Tibial artery (tissue), 4 donors: ENCODE measurements at regions not wholly inside any gene's neighbourhood (a gene's known extent, or its start where the extent isn't known, plus 50 kb on each side); places are given as distances from the start of the nearest gene placed in this dataset.
"Not testable (repeated sequence)": the region's sequence is repeated elsewhere in the genome, so short reads cannot be mapped to it uniquely, and the experiment has no call there.

Experiments used
- DNase-seq, 2 donors: peaks; one replicate each; pipeline ENCODE4 v3.0.0-alpha.2; 2019
- H3K27ac ChIP-seq, 2 donors: fragments of 200-600 bp; sonication (generic) in 1 of 2; 1 replicate in 1 of 2; 2 replicates in 1 of 2; pipeline ENCODE4 v1.5.1; 2018 to 2019; ENCODE audit warnings: mild to moderate bottlenecking in 1 of 2
- H3K27me3 ChIP-seq, 2 donors: fragments of 200-600 bp; sonication (generic) in 1 of 2; one replicate each; pipeline versions ENCODE4 v1.5.1 to v1.6.0; 2016 to 2019
- H3K36me3 ChIP-seq, 3 donors: fragments of 200-600 bp; sonication (generic) in 2 of 3; one replicate each; pipeline ENCODE4 v1.5.1; 2016 to 2019; ENCODE audit warnings: mild to moderate bottlenecking in 2 of 3
- H3K4me1 ChIP-seq, 4 donors: fragments of 200-600 bp; sonication (generic) in 2 of 4; 1 replicate in 3 of 4; 2 replicates in 1 of 4; pipeline ENCODE4 v1.5.1; 2016 to 2019
- H3K4me3 ChIP-seq, 2 donors: fragments of 200-600 bp; sonication (generic) in 1 of 2; 1 replicate in 1 of 2; 2 replicates in 1 of 2; pipeline ENCODE4 v1.5.1; 2018 to 2019; ENCODE audit warnings: mild to moderate bottlenecking in 2 of 2
- H3K9me3 ChIP-seq, 3 donors: fragments of 200-600 bp; sonication (generic) in 1 of 3; one replicate each; pipeline ENCODE4 v1.5.1; 2016 to 2019
- intact Hi-C: fragments of 100-400 bp; cut with DNase I; formaldehyde crosslinking; loops from one replicate; pipeline ENCODE4 v1.15.0; 2023; ENCODE audit warnings: low total_unique reads
- TF ChIP-seq, protein P1 (sequence below), 2 experiments: fragments of 200-600 bp in 1 of 2; fragments of 450-650 bp in 1 of 2; IDR thresholded peaks; one replicate each; pipeline ENCODE4 v1.5.1; 2017 to 2019; ENCODE audit warnings: antibody characterized with exemption in 2 of 2, mild to moderate bottlenecking in 1 of 2, moderate library complexity in 1 of 2

DNA sequence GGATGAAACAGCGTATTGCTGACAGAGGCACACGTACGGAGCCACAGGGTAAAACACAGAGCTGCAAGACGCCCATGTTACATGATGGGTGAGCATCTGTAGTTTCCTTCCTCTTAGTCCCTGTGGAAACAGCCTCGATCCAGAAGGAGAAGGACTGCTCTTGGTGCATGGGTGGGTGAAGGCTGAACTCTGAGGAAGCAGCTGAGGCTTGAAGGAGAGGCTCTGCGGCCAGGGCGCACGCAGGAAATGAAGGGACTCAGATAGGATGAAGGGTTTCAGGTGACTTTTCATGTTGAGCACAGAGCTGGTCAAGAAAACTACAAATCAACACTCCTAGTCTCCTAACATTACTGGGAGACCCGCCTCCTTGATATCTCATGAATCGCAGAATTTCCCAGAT is 65.7 kb upstream of the ADA2 start:
- Histone ChIP-seq H3K36me3 (no peaks in the 10 kb centered on the region), H3K4me3 (no peak overlapping the region), H3K27ac (no peak overlapping the region), H3K4me1 (no peaks in the 10 kb centered on the region), H3K27me3 (peaks cover 0 to 11% of the 10 kb centered on the region in 2 donors), H3K9me3 (no peaks in the 10 kb centered on the region)
- TF ChIP-seq, protein P1, sequence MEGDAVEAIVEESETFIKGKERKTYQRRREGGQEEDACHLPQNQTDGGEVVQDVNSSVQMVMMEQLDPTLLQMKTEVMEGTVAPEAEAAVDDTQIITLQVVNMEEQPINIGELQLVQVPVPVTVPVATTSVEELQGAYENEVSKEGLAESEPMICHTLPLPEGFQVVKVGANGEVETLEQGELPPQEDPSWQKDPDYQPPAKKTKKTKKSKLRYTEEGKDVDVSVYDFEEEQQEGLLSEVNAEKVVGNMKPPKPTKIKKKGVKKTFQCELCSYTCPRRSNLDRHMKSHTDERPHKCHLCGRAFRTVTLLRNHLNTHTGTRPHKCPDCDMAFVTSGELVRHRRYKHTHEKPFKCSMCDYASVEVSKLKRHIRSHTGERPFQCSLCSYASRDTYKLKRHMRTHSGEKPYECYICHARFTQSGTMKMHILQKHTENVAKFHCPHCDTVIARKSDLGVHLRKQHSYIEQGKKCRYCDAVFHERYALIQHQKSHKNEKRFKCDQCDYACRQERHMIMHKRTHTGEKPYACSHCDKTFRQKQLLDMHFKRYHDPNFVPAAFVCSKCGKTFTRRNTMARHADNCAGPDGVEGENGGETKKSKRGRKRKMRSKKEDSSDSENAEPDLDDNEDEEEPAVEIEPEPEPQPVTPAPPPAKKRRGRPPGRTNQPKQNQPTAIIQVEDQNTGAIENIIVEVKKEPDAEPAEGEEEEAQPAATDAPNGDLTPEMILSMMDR (IDR thresholded peaks at IDR 0.05), result no peak
- intact Hi-C loops, result no loop called here
- DNase-seq, result no peak

DNA sequence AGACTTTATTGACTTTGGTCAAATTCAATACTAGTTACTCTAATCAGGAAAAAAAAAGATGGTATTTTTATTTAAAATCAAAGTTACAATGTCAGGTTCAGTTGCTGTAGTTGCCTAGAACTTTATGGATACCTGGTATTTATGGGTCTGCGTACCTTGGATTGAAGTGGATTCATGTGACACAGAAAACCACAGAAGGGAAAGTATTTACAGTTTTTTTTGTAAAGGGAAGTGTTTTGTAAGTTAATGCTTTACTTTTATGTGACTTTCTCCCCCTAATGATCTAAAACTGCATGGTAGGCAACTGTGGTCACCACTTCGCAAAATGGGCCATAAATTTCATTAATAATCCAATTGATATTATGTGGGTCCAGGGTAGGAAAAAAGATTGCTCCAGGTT is 65.2 kb upstream of the ADA2 start:
- Histone ChIP-seq H3K36me3 (no peaks in the 10 kb centered on the region), H3K27me3 (peaks cover 0 to 11% of the 10 kb centered on the region in 2 donors), H3K4me1 (no peaks in the 10 kb centered on the region), H3K27ac (no peak overlapping the region), H3K4me3 (no peak overlapping the region), H3K9me3 (no peaks in the 10 kb centered on the region)
- DNase-seq, result no peak
- intact Hi-C loops, result no loop called here
- TF ChIP-seq, protein P1 (IDR thresholded peaks at IDR 0.05), result no peak

DNA sequence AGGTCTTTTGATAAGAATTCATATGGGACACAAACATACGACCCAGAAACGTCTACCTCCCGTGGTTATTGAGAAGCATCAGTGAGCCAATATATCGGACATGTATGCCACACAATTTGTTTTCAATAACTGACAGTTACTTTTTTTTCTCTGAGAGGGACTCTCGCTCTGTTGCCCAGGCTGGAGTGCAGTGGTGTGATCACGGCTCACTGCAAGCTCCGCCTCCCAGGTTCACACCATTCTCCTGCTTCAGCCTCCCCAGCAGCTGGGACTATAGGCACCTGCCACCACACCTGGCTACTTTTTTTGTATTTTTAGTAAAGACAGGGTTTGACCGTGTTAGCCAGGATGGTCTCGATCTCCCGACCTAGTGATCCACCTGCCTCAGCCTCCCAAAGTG is 64.6 kb upstream of the ADA2 start:
- H3K36me3 ChIP-seq, DNase-seq, H3K27ac ChIP-seq, intact Hi-C loops, H3K4me3 ChIP-seq, H3K4me1 ChIP-seq, H3K9me3 ChIP-seq: not testable (repeated sequence)
- peaks cover 0 to 11% of the 10 kb centered on the region in 2 donors for H3K27me3 ChIP-seq

DNA sequence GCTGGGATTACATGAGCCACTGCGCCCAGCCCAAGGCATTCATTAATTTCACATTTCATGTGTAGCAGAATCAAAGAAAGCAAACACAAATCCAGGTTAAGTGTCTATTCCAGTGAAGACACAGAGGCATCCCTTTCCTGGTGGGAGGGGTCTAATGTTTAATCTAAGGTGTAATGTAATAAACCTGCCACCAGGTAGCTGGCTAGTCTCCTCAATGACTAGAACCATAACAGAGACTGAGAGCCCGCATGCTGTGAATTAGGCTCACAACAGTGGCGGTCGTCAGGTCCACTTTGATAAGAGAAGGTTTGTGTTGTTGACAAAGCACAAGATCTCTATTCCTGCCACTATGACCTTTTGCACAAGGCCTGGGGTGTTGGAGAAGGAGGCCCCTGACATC is 64.2 kb upstream of the ADA2 start:
- H3K36me3 ChIP-seq, result no peaks in the 10 kb centered on the region
- intact Hi-C loops, result no loop called here
- no peaks in the 10 kb centered on the region for H3K4me1 ChIP-seq
- DNase-seq, result no peak
- H3K9me3 ChIP-seq, result no peaks in the 10 kb centered on the region
- TF ChIP-seq, protein P1 (IDR thresholded peaks at IDR 0.05), result no peak
- H3K27ac ChIP-seq, result no peak overlapping the region
- no peak overlapping the region for H3K4me3 ChIP-seq
- H3K27me3 ChIP-seq, result peaks cover 0 to 11% of the 10 kb centered on the region in 2 donors

DNA sequence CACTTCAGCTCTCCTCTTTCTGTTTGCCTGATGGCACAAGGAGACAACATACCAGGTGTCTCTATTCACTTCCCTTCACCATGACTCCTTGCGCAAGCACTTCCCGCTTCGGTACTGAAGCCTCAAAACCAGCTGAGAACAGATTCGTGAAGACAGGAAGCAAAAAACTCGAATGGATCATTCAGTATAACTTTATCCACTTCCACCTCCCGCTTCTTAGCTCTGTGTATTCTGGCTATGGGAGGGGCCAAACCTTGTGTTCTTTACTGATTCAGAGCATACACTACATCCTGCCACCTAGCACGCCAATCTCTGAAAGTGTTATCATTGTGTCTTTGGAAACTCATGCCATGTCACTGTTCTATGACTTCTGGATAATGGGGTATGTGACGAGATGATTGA is 62.2 kb upstream of the ADA2 start:
- intact Hi-C loops, result no loop called here
- no peak overlapping the region for H3K27ac ChIP-seq
- H3K9me3 ChIP-seq, result no peaks in the 10 kb centered on the region
- no peaks in the 10 kb centered on the region for H3K4me1 ChIP-seq
- no peak overlapping the region for H3K4me3 ChIP-seq
- H3K27me3 ChIP-seq, result peaks cover 0 to 5% of the 10 kb centered on the region in 2 donors
- no peaks in the 10 kb centered on the region for H3K36me3 ChIP-seq
- DNase-seq, result no peak
- TF ChIP-seq, protein P1 (IDR thresholded peaks at IDR 0.05), result no peak

DNA sequence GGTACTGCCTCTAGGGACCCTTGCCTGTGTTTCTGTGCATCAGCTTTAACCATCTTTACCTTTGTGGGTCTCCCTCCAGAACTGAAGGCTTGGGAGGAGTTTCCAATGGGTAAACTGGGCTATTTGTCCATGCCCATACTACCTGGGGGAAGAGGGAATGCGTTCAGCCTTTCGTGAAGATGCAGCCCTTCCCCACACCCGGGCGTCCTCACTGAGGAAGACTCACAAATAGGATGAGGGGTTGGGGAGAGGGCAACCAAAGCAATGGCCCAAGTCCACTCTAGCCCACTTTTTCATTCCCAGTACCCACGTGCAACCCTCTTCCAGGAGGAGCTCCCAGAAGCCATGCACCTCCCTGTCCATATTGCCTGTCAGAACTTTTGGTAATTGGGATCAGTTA is 61.8 kb upstream of the ADA2 start:
- peaks cover 0 to 4% of the 10 kb centered on the region in 2 donors for H3K27me3 ChIP-seq
- TF ChIP-seq, protein P1 (IDR thresholded peaks at IDR 0.05), result no peak
- H3K9me3 ChIP-seq, result no peaks in the 10 kb centered on the region
- no peak for DNase-seq
- no peaks in the 10 kb centered on the region for H3K36me3 ChIP-seq
- no peak overlapping the region for H3K4me3 ChIP-seq
- H3K27ac ChIP-seq, result no peak overlapping the region
- intact Hi-C loops, result no loop called here
- H3K4me1 ChIP-seq, result no peaks in the 10 kb centered on the region
